Vagina (tissue), 2 donors: ENCODE measurements at regions not wholly inside any gene's neighbourhood (a gene's known extent, or its start where the extent isn't known, plus 50 kb on each side); places are given as distances from the start of the nearest gene placed in this dataset.

ENCODE experiments used
- POLR2A ChIP-seq, 2 donors: fragments of 450-650 bp; IDR thresholded peaks; one replicate each; pipeline ENCODE4 v1.6.1; 2017; ENCODE audit warnings: antibody characterized with exemption in 2 of 2, mild to moderate bottlenecking in 2 of 2, moderate library complexity in 2 of 2
- TF ChIP-seq, protein P1 (sequence below), 3 experiments: fragments of 450-650 bp in 2 of 3; fragments of 200-600 bp in 1 of 3; sonication (generic) in 1 of 3; IDR thresholded peaks; one replicate each; pipeline ENCODE4 v1.5.1; 2017 to 2019; ENCODE audit warnings: antibody characterized with exemption in 3 of 3, mild to moderate bottlenecking in 2 of 3, moderate library complexity in 2 of 3

DNA sequence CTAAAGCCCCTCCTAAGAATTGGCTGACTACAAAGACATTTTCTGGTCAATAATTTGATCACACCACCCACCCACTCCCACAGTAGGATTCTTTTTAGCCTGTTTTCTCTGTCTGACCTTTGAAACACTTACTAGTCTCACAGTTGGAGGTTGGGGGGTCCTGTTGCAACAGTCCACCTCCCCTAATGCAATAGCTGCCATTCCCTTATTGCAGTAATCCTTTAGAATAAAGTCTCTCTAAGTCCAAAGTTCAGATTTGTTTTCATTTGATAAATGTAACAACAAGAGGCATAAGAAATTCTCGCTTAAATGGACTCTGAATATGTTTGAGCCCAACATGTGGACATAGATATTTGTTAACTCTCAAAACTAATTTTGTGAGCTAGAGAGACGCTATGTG lies 1326.8 kb upstream of the TMEFF2 start:
- TF ChIP-seq, protein P1, sequence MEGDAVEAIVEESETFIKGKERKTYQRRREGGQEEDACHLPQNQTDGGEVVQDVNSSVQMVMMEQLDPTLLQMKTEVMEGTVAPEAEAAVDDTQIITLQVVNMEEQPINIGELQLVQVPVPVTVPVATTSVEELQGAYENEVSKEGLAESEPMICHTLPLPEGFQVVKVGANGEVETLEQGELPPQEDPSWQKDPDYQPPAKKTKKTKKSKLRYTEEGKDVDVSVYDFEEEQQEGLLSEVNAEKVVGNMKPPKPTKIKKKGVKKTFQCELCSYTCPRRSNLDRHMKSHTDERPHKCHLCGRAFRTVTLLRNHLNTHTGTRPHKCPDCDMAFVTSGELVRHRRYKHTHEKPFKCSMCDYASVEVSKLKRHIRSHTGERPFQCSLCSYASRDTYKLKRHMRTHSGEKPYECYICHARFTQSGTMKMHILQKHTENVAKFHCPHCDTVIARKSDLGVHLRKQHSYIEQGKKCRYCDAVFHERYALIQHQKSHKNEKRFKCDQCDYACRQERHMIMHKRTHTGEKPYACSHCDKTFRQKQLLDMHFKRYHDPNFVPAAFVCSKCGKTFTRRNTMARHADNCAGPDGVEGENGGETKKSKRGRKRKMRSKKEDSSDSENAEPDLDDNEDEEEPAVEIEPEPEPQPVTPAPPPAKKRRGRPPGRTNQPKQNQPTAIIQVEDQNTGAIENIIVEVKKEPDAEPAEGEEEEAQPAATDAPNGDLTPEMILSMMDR (IDR thresholded peaks at IDR 0.05), result no peak
- no peak for TF ChIP-seq POLR2A (IDR thresholded peaks at IDR 0.05)
